EH (cell line): ENCODE measurements at regions not wholly inside any gene's neighbourhood (a gene's known extent, or its start where the extent isn't known, plus 50 kb on each side); places are given as distances from the start of the nearest gene placed in this dataset.

Experiments
- DNase-seq: peaks from one replicate; pipeline ENCODE4 v3.0.0-alpha.2; 2015; ENCODE audit warnings: low read depth

- no peak for DNase-seq
Observed at GRCh38 chr13:105928901-105929300, 606.6 kb downstream of the EFNB2 start.

GRCh38 chr13:105928048-105928447 lies 607.4 kb downstream of the EFNB2 start:
- DNase-seq = no peak

- DNase-seq = peak; percentile 34
Observed at GRCh38 chr13:105925496-105925895, 610.0 kb downstream of the EFNB2 start.

GRCh38 chr13:105921711-105922110 lies 613.8 kb downstream of the EFNB2 start:
- DNase-seq = no peak

- peak; percentile 81 for DNase-seq
Observed at GRCh38 chr13:105920370-105920769, 615.1 kb downstream of the EFNB2 start.

GRCh38 chr13:105918842-105919741 lies 616.4 kb downstream of the EFNB2 start:
- DNase-seq = peak; percentile 83

- DNase-seq = no peak
Observed at GRCh38 chr13:105915146-105915850, 620.2 kb downstream of the EFNB2 start.

GRCh38 chr13:105914291-105915036 lies 621.0 kb downstream of the EFNB2 start:
- DNase-seq = peak; percentile 86

- peak; percentile 69 for DNase-seq
Observed at GRCh38 chr13:105908586-105908985, 626.9 kb downstream of the EFNB2 start.

GRCh38 chr13:105907319-105908019 lies 628.0 kb downstream of the EFNB2 start:
- no peak for DNase-seq

- DNase-seq = no peak
Observed at GRCh38 chr13:105906746-105907145, 628.7 kb downstream of the EFNB2 start.

GRCh38 chr13:105904034-105904742 lies 631.3 kb downstream of the EFNB2 start:
- no peak for DNase-seq

GRCh38 chr13:105902396-105902795 lies 633.1 kb downstream of the EFNB2 start:
- DNase-seq = peak; percentile 14

GRCh38 chr13:105897575-105897974 lies 637.9 kb downstream of the EFNB2 start:
- DNase-seq = no peak

GRCh38 chr13:105894697-105895096 lies 640.8 kb downstream of the EFNB2 start:
- peak; percentile 3 for DNase-seq

- DNase-seq = no peak
Observed at GRCh38 chr13:105890509-105890908, 645.0 kb downstream of the EFNB2 start.

GRCh38 chr13:105878119-105878700 lies 657.3 kb downstream of the EFNB2 start:
- no peak for DNase-seq

GRCh38 chr13:105874814-105875213 lies 660.6 kb downstream of the EFNB2 start:
- no peak for DNase-seq

- no peak for DNase-seq
Observed at GRCh38 chr13:105871768-105872167, 663.7 kb downstream of the EFNB2 start.

- DNase-seq = no peak
Observed at GRCh38 chr13:105871326-105871725, 664.1 kb downstream of the EFNB2 start.
